ENCODE measurements at regions not wholly inside any gene's neighbourhood (a gene's known extent, or its start where the extent isn't known, plus 50 kb on each side); places are given as distances from the start of the nearest gene placed in this dataset.

DNA sequence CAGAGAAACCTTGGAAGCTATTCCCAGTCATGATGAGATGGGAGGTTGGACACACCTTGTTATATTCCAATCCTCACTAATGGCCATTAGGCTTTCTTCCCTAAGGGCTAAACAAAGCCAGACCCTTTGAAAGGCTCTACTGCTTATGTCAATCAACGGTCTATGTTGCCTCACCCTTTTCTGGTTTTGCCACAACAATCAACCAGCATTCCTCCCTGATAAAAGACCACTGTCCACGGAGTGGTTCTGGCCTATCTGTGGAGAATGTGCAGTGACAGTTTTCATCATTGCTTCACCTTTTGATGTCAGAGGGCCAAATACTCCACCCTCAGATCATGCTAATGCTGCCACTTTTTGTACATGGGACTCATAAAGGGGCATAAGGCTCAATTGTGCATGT, 913.4 kb downstream of the RPA4 start:
- TF ChIP-seq, protein P1, sequence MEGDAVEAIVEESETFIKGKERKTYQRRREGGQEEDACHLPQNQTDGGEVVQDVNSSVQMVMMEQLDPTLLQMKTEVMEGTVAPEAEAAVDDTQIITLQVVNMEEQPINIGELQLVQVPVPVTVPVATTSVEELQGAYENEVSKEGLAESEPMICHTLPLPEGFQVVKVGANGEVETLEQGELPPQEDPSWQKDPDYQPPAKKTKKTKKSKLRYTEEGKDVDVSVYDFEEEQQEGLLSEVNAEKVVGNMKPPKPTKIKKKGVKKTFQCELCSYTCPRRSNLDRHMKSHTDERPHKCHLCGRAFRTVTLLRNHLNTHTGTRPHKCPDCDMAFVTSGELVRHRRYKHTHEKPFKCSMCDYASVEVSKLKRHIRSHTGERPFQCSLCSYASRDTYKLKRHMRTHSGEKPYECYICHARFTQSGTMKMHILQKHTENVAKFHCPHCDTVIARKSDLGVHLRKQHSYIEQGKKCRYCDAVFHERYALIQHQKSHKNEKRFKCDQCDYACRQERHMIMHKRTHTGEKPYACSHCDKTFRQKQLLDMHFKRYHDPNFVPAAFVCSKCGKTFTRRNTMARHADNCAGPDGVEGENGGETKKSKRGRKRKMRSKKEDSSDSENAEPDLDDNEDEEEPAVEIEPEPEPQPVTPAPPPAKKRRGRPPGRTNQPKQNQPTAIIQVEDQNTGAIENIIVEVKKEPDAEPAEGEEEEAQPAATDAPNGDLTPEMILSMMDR (IDR thresholded peaks at IDR 0.05; ENCODE audit: insufficient read depth, low read length): no peak
- H3K4me3 ChIP-seq (ENCODE audit: low read depth, low read length): no peak overlapping the region
- DNase-seq (ENCODE audit: low read depth): no peak

DNA sequence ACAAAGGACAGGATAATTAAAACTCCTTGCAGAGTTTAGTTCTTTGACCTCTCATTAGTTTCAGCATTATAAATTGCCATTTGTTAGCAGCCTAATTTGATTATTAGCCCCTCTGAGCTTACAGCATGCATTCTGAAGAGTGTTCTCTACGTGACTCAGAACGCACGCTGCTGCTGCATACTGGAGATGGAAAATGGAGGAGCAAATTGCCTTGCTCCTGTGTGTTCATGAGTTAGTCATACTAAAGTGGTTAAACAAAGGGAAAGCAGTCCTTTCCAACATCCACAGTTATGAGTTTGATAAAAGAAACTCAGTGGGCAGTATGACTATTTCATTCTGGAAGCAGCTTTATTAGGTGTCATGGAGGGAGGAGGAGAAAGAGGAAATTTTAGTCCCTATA, 922.5 kb downstream of the RPA4 start:
- DNase-seq (ENCODE audit: low read depth): peak; percentile 19
- no peak overlapping the region for H3K4me3 ChIP-seq (ENCODE audit: low read depth, low read length)
- TF ChIP-seq, protein P1 (IDR thresholded peaks at IDR 0.05; ENCODE audit: insufficient read depth, low read length): no peak

DNA sequence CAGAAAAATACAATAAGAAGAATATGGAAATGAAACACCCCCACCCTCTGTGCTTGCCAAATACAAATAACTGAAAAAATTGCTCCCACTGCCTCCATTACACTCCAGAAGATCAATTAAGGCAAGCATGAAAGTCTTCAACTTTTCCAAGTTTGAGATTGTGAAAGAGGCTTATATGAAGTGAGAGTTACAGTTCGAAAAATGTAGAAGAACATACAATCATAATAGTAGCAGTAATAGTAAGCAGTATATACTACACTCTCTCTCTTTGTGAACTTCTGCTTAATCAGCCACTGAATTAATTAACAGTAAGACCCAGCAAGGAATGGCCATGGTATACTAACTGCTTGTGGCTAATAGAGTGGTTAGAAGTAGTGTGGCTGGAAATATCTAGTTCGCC, 923.2 kb downstream of the RPA4 start:
- no peak overlapping the region for H3K4me3 ChIP-seq (ENCODE audit: low read depth, low read length)
- TF ChIP-seq, protein P1 (IDR thresholded peaks at IDR 0.05; ENCODE audit: insufficient read depth, low read length): no peak
- no peak for DNase-seq (ENCODE audit: low read depth)

DNA sequence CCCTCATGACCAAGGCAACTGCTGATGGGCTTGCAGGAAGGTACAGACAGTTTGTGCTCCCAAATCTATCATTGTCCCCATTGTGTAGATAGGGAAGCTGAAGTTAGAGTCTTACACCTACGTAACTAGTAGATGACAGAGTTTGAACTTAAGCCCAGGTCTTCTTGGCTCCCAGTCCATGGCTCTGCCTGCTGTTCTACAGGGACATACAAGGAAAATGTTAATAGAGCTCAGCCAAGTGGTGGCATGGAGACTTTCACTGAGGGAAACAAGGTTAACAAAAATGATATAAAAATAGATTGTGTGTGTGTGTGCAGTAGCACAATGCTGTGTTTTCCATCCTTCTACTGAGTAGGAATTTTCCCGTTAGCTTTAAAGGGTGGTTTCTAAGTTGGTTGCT, 936.5 kb downstream of the RPA4 start:
- no peak overlapping the region for H3K4me3 ChIP-seq (ENCODE audit: low read depth, low read length)
- TF ChIP-seq, protein P1 (IDR thresholded peaks at IDR 0.05; ENCODE audit: insufficient read depth, low read length): no peak
- no peak for DNase-seq (ENCODE audit: low read depth)

DNA sequence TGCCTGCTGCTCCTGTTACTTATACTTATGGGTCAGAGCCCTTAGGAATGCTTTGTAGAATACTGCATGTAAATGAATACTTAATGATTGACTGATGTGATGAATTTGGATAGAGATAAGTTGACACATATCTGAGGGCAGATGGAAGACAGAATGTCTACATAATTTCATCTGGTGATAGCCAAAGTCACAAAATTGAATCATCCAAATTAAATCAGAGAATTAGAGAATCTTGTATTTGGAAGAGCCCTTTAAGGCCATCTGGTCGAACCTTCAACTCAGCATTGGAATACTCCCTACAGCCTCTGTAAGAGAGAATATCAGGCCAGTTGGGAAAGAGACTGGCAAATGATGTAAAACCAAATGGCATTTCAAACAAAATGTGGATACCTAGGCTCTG, 944.8 kb downstream of the RPA4 start:
- TF ChIP-seq, protein P1 (IDR thresholded peaks at IDR 0.05; ENCODE audit: insufficient read depth, low read length): no peak
- DNase-seq (ENCODE audit: low read depth): no peak

DNA sequence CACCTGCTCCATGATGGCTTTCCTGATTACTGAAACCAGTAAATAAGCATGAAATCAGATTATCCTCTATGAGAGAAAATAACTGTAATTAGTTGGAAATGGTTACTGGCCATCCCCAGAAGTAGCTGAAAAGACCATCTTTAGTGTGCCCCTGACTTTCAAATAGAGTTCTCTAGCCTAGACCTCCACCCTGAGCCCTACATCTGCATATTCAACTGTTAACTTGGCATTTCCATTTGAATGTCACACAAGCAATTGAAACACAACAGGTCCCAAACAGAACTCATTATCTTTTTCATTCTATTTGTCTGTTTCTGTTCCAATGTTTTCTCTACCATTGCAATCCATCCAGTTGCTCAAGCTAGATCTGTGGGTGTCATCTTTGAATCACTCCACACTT, 952.3 kb downstream of the RPA4 start:
- TF ChIP-seq, protein P1 (IDR thresholded peaks at IDR 0.05; ENCODE audit: insufficient read depth, low read length): no peak
- no peak for DNase-seq (ENCODE audit: low read depth)
- no peak overlapping the region for H3K4me3 ChIP-seq (ENCODE audit: low read depth, low read length)

More for the DNA sequence above, 944.8 kb downstream of the RPA4 start:
- H3K4me3 ChIP-seq (ENCODE audit: low read depth, low read length): no peak overlapping the region

DNA sequence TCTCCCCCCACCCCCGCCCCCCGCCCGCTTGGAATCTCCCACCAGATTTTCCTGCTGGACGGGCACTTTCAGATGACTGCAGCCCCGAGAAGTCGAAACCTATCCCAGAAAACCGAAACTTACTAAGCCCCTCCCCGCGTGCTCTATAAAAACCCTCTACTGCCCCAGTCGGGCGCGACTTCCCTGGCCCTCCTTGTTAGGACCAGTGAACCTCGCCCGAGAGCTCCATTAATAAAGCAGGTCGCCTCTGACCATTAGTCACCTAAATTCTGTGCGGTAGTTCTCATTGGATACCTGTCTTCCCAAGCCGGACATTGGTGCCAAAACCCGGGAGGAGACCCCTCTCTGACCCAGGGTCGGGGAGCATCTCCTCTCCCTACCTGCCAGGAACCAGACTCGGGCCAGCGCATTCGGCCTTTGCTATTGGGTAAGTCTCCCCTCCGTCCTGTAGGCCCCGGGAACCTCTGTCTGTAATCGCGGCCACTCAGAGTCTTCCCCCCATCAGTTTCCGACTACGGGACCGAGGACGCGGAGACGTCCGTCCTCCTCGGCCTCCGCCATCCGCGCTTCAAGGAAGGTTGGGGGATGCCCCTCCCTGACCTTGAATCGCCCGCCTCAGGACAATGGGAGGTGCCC, 958.0 kb downstream of the RPA4 start:
- DNase-seq (ENCODE audit: low read depth): no peak
- TF ChIP-seq, protein P1 (IDR thresholded peaks at IDR 0.05; ENCODE audit: insufficient read depth, low read length): no peak
- no peak overlapping the region for H3K4me3 ChIP-seq (ENCODE audit: low read depth, low read length)

All from fibroblast of the aortic adventitia (primary cell).